ENCODE measurements at regions not wholly inside any gene's neighbourhood (a gene's known extent, or its start where the extent isn't known, plus 50 kb on each side); places are given as distances from the start of the nearest gene placed in this dataset.

DNA sequence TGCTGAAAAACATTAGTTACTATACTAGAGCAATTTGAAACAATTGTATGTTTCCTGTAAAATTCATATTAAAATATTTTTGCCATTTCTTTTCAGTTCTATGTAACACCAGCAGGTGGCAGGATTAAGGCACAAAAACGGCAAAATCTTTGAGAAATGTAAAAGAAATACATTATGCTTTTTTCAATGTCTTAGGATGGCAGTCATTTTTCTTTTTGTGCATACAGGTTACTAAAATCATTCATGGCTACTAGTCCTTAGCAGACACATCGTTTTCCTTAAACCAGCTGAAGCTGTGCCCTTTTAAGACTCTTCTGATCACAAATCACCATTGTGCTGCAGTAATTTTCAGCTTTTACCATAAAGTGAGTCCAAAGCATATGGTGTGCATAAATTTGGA lies 800.7 kb upstream of the SLITRK5 start:
- TF ChIP-seq EP300 (IDR thresholded peaks at IDR 0.05) (no peak), POLR2A (IDR thresholded peaks at IDR 0.05) (no peak)
- TF ChIP-seq, protein P1, sequence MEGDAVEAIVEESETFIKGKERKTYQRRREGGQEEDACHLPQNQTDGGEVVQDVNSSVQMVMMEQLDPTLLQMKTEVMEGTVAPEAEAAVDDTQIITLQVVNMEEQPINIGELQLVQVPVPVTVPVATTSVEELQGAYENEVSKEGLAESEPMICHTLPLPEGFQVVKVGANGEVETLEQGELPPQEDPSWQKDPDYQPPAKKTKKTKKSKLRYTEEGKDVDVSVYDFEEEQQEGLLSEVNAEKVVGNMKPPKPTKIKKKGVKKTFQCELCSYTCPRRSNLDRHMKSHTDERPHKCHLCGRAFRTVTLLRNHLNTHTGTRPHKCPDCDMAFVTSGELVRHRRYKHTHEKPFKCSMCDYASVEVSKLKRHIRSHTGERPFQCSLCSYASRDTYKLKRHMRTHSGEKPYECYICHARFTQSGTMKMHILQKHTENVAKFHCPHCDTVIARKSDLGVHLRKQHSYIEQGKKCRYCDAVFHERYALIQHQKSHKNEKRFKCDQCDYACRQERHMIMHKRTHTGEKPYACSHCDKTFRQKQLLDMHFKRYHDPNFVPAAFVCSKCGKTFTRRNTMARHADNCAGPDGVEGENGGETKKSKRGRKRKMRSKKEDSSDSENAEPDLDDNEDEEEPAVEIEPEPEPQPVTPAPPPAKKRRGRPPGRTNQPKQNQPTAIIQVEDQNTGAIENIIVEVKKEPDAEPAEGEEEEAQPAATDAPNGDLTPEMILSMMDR (IDR thresholded peaks at IDR 0.05), result no peak

Measured in ovary (tissue), 3 donors.